AG10803 (cell line): ENCODE measurements at regions not wholly inside any gene's neighbourhood (a gene's known extent, or its start where the extent isn't known, plus 50 kb on each side); places are given as distances from the start of the nearest gene placed in this dataset.

Experiments
- DNase-seq: peaks from one replicate; pipeline ENCODE4 v3.0.0; 2010; ENCODE audit warnings: low read depth
- H3K4me3 ChIP-seq: 2 replicates; pipeline ENCODE4 v1.5.1; 2011; ENCODE audit warnings: mild to moderate bottlenecking, low read length, control low read depth
- TF ChIP-seq, protein P1 (sequence below): conservative IDR thresholded peaks from 2 replicates; pipeline ENCODE4 v1.5.1; 2011; ENCODE audit warnings: mild to moderate bottlenecking, low read length, control low read depth, inconsistent platforms

- no peak overlapping the region for H3K4me3 ChIP-seq
- TF ChIP-seq, protein P1, sequence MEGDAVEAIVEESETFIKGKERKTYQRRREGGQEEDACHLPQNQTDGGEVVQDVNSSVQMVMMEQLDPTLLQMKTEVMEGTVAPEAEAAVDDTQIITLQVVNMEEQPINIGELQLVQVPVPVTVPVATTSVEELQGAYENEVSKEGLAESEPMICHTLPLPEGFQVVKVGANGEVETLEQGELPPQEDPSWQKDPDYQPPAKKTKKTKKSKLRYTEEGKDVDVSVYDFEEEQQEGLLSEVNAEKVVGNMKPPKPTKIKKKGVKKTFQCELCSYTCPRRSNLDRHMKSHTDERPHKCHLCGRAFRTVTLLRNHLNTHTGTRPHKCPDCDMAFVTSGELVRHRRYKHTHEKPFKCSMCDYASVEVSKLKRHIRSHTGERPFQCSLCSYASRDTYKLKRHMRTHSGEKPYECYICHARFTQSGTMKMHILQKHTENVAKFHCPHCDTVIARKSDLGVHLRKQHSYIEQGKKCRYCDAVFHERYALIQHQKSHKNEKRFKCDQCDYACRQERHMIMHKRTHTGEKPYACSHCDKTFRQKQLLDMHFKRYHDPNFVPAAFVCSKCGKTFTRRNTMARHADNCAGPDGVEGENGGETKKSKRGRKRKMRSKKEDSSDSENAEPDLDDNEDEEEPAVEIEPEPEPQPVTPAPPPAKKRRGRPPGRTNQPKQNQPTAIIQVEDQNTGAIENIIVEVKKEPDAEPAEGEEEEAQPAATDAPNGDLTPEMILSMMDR, result no peak
These were observed 55.5 kb downstream of the GSPT2 start for GRCh38 chrX:51798701-51799100.

DNA sequence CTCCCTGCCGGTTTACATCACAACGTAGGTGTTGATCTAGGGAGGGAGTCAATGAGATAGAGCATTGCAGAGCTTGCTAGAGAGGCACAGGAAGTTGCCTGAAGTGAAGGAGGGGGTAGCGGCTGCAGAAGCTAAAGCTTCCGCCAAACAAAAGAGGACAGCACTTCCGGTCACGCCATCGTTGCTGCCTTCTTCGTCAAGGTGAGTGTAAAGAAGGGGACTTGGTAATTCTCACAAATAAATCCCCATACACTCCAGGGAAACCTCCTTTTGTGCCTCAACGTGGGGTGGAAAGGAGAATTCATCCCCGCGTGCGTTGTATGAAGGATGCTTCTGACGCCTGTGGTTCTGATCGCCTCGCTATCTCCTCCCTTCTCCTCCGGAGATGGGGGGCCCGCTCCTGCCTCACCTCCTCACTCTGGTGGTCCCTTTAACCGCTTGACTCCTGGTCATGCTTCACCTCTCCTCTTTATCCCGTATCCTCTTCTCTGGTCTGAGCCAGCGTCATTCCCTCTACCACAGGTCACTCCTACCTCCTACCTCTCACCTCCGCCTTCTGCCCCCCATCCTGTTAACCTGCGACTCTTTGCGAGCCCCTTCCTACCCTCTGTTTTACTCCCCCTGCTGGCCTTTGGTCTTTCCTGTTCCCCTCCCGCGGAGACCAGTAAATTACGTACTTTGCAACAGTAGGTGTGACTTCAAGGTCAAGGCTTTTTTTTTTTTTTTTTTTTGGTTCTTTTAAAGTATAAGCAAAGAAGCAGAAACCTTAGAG is 59.9 kb downstream of the GSPT2 start:
- TF ChIP-seq, protein P1, result peak; percentile 29
- H3K4me3 ChIP-seq, result peak overlapping the region; percentile 80
- DNase-seq, result peak; percentile 61

More at GRCh38 chrX:51798701-51799100, 55.5 kb downstream of the GSPT2 start:
- DNase-seq, result no peak

- no peak for DNase-seq
- peak overlapping the region; percentile 80 for H3K4me3 ChIP-seq
- TF ChIP-seq, protein P1, result no peak
These were observed 60.6 kb downstream of the GSPT2 start for GRCh38 chrX:51803833-51804232.

DNA sequence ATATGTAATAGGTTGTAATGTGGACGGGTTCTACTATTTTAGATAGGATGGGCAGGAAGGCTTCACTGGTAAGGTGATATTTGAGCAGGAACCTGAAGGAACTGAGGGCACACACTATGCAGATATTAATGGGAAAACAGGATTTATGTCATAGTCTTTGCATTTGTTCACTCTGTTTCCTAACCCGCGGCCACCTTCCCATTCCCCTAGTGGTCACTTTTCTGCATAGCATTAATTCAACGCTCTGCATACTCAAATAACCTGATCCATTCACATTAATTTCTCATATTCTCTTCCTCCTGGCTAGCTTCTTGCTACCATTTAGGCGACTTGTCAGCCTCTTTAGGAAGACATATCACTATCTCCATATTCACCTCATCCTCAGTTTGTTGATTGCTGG is 61.5 kb downstream of the GSPT2 start:
- no peak overlapping the region for H3K4me3 ChIP-seq
- DNase-seq, result no peak
- TF ChIP-seq, protein P1, result no peak

DNA sequence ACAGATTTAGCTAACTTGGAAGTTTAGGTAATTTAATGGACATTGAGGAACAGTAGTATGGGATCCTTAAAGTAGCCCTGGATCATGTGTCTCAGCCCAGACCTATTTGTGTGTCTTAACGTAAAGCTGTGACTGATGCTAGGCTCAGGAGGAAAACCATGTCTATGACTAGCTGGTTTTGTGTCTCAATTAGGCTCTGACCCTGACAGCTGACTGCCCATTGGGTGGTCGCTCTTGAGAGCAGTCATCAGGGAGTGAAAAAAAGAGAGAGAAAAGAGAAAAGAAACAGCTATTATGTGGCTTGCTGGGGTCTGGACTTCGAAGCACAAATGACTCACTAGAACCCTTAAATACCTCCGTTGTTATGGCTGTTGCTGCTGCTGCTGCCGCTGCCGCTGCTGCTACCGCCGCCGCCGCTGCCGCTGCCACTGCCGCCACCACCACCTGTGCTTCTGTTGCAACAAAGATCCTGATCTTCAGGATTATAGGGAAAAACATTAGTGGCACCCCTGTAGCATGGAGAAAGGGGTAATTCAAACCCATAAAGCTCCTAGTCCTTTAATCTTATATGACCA is 70.7 kb downstream of the GSPT2 start:
- DNase-seq, result no peak
- H3K4me3 ChIP-seq, result no peak overlapping the region
- TF ChIP-seq, protein P1, result no peak

DNA sequence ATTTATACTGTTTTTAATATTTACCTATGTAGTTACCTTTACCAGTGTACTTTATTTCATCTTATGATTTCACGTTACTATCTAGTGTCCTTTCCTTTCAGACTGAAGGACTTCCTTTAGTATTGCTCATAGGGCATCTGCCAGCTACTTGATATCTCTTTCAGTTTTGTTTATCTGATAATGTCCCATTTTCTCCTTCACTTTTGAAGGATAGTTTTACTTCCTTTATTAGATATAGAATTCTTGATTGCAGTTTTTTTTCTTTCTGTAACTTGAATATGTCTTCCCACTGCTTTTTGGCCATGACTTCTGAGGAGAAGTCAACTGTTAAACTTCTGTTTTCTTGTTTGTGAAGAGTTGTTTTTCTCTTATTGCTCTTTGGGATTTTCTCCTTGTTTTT is 69.4 kb upstream of the MAGED1 start:
- TF ChIP-seq, protein P1, result no peak
- no peak overlapping the region for H3K4me3 ChIP-seq
- no peak for DNase-seq

DNA sequence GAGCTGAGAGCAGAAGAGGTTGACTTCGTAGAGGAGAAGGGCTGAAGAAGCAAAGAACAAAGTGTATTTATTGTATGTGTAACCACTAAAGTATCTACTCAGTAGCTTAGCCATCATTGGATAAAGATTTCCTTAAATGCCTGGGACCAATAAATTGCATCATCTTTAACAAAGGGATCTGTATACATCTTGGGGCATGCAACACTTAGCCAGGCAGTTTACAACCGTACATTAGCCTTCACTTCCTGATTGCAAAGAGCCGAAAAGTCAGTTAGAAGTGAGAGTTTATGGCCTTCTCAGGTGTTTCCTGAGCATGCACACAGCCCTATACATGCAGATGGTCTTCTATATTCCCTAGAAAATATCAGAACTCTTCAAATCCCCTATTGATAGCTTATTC is 68.0 kb upstream of the MAGED1 start:
- H3K4me3 ChIP-seq, result no peak overlapping the region
- DNase-seq, result no peak
- TF ChIP-seq, protein P1, result no peak
